CD4-positive, alpha-beta T cell (primary cell): ENCODE measurements at regions not wholly inside any gene's neighbourhood (a gene's known extent, or its start where the extent isn't known, plus 50 kb on each side); places are given as distances from the start of the nearest gene placed in this dataset.

Experiments used
- ATAC-seq: fragments of 200-7000 bp; cut with Tn5 transposase; one replicate; pipeline ENCODE4 v1.10.0; 2022; ENCODE audit warnings: mild to moderate bottlenecking; ENCODE audit not compliant: poor library complexity
- CTCF ChIA-PET: fragments of 350-600 bp; sonication (Branson Sonifier 250); formaldehyde crosslinking; loops from one replicate; lab custom pipeline; 2021; ENCODE audit warnings: antibody characterized with exemption, inconsistent platforms; lab: Charles Lee
- POLR2A ChIA-PET: fragments of 350-600 bp; sonication (Branson Sonifier 250); formaldehyde crosslinking; loops from one replicate; lab custom pipeline; 2021; ENCODE audit warnings: antibody characterized with exemption, inconsistent platforms; lab: Charles Lee
- DNase-seq, 14 experiments: peaks; one replicate each; pipeline ENCODE4 v3.0.0-alpha.2; 2013 to 2020; ENCODE audit warnings: mixed read lengths in 2 of 14
- H3K27ac ChIP-seq, 2 donors: one replicate each; pipeline versions ENCODE4 v1.5.1 to v1.7.0; 2013; ENCODE audit warnings: low read length in 2 of 2, low read depth in 1 of 2, mild to moderate bottlenecking in 1 of 2
- H3K27me3 ChIP-seq, 2 experiments: 1 replicate in 1 of 2; 2 replicates in 1 of 2; pipeline versions ENCODE4 v1.6.1 to v1.7.0; 2013; ENCODE audit warnings: low read length in 2 of 2, control low read depth in 1 of 2, mild to moderate bottlenecking in 1 of 2, moderate library complexity in 1 of 2; ENCODE audit not compliant: insufficient read depth in 2 of 2, control insufficient read depth in 1 of 2
- H3K36me3 ChIP-seq: one replicate; pipeline ENCODE4 v1.6.1; 2013; ENCODE audit warnings: low read length, control low read depth; ENCODE audit not compliant: insufficient read depth
- H3K4me1 ChIP-seq: one replicate; pipeline ENCODE4 v1.6.1; 2013; ENCODE audit warnings: low read length, control low read depth; ENCODE audit not compliant: insufficient read depth
- H3K4me3 ChIP-seq: one replicate; pipeline ENCODE4 v1.5.1; 2013; ENCODE audit warnings: mild to moderate bottlenecking, low read length, moderate library complexity
- H3K9me3 ChIP-seq, 2 experiments: 1 replicate in 1 of 2; 2 replicates in 1 of 2; pipeline versions ENCODE4 v1.6.1 to v1.7.0; 2013; ENCODE audit warnings: low read length in 2 of 2, mild to moderate bottlenecking in 2 of 2, control low read depth in 1 of 2, moderate library complexity in 1 of 2; ENCODE audit not compliant: control insufficient read depth in 1 of 2, insufficient read depth in 1 of 2
- H3K27ac Mint-ChIP-seq: one replicate; pipeline ENCODE4 v1.8.0; 2020; ENCODE audit warnings: mixed read lengths
- H3K27me3 Mint-ChIP-seq: one replicate; pipeline ENCODE4 v1.8.0; 2021; ENCODE audit warnings: mixed read lengths
- H3K36me3 Mint-ChIP-seq: one replicate; pipeline ENCODE4 v1.8.0; 2021; ENCODE audit warnings: low read depth, mixed read lengths
- H3K4me1 Mint-ChIP-seq: one replicate; pipeline ENCODE4 v1.8.0; 2021; ENCODE audit warnings: low read depth, mixed read lengths
- H3K4me3 Mint-ChIP-seq: one replicate; pipeline ENCODE4 v1.8.0; 2020; ENCODE audit warnings: mild to moderate bottlenecking, mixed read lengths
- H3K9me3 Mint-ChIP-seq: one replicate; pipeline ENCODE4 v1.8.0; 2020; ENCODE audit warnings: mixed read lengths
- CTCF ChIP-seq: fragments of 200-600 bp; IDR thresholded peaks from one replicate; pipeline ENCODE4 v1.8.0; 2022; ENCODE audit warnings: antibody characterized with exemption, mild to moderate bottlenecking
- intact Hi-C, 2 experiments: fragments of 100-400 bp; cut with DNase I in 1 of 2; cut with micrococcal nuclease in 1 of 2; formaldehyde crosslinking; loops; one replicate each; pipeline versions ENCODE4 v1.15.1 to v1.9.0; 2023 to 2025; cut with DNase I, micrococcal nuclease

GRCh38 chr12:92459850-92460249 is 242.9 kb upstream of the PLEKHG7 start:
- Histone ChIP-seq H3K36me3 (no peaks in the 10 kb centered on the region), H3K4me1 (peaks cover 9% of the 10 kb centered on the region), H3K9me3 (no peaks in the 10 kb centered on the region), H3K27ac (no peak overlapping the region), H3K4me3 (no peak overlapping the region), H3K27me3 (no peaks in the 10 kb centered on the region)
- no peak for ATAC-seq
- Mint-ChIP-seq H3K4me1 (peaks cover 42% of the 10 kb centered on the region), H3K27ac (no peak overlapping the region), H3K9me3 (peaks cover 10% of the 10 kb centered on the region), H3K36me3 (no peaks in the 10 kb centered on the region), H3K4me3 (no peak overlapping the region), H3K27me3 (no peaks in the 10 kb centered on the region)
- intact Hi-C loops: no loop called here
- TF ChIP-seq CTCF: no peak
- POLR2A ChIA-PET: no interaction called here
- no peak for DNase-seq
- CTCF ChIA-PET: no interaction called here

GRCh38 chr12:92458996-92459395 is 243.8 kb upstream of the PLEKHG7 start:
- H3K9me3 ChIP-seq: no peaks in the 10 kb centered on the region
- peaks cover 13% of the 10 kb centered on the region for H3K9me3 Mint-ChIP-seq
- H3K4me1 Mint-ChIP-seq: peaks cover 41% of the 10 kb centered on the region
- H3K27me3 ChIP-seq: no peaks in the 10 kb centered on the region
- ChIA-PET POLR2A (no interaction called here), CTCF (no interaction called here)
- no peak overlapping the region for H3K27ac ChIP-seq
- H3K27me3 Mint-ChIP-seq: no peaks in the 10 kb centered on the region
- no peak overlapping the region for H3K4me3 Mint-ChIP-seq
- no peak overlapping the region for H3K4me3 ChIP-seq
- peaks cover 9% of the 10 kb centered on the region for H3K4me1 ChIP-seq
- H3K27ac Mint-ChIP-seq: no peak overlapping the region
- TF ChIP-seq CTCF: no peak
- no peak for ATAC-seq
- no peaks in the 10 kb centered on the region for H3K36me3 ChIP-seq
- DNase-seq: no peak
- H3K36me3 Mint-ChIP-seq: no peaks in the 10 kb centered on the region
- intact Hi-C loops: no loop called here

- Histone ChIP-seq H3K4me3 (no peak overlapping the region), H3K9me3 (no peaks in the 10 kb centered on the region), H3K27ac (no peak overlapping the region), H3K36me3 (no peaks in the 10 kb centered on the region), H3K4me1 (peaks cover 9% of the 10 kb centered on the region), H3K27me3 (no peaks in the 10 kb centered on the region)
- no peak overlapping the region for H3K4me3 Mint-ChIP-seq
- H3K9me3 Mint-ChIP-seq: peaks cover 15% of the 10 kb centered on the region
- no peaks in the 10 kb centered on the region for H3K27me3 Mint-ChIP-seq
- ATAC-seq (no peak), DNase-seq (no peak)
- POLR2A ChIA-PET: no interaction called here
- H3K27ac Mint-ChIP-seq: no peak overlapping the region
- H3K36me3 Mint-ChIP-seq: no peaks in the 10 kb centered on the region
- CTCF ChIA-PET: interaction anchor here (1.1 kb wide), 1 partner anchor 1075 kb away, joined by 3 read pairs; no protein-coding TSS in a partner anchor
- no peak for TF ChIP-seq CTCF
- intact Hi-C loops: no loop called here
- H3K4me1 Mint-ChIP-seq: peaks cover 32% of the 10 kb centered on the region
These were observed 245.2 kb upstream of the PLEKHG7 start for GRCh38 chr12:92457458-92458180.
